HG02759 (cell line): ENCODE measurements at regions not wholly inside any gene's neighbourhood (a gene's known extent, or its start where the extent isn't known, plus 50 kb on each side); places are given as distances from the start of the nearest gene placed in this dataset.
"Not testable (repeated sequence)": the region's sequence is repeated elsewhere in the genome, so short reads cannot be mapped to it uniquely, and the experiment has no call there.

Experiments used
- ATAC-seq: cut with Tn5 transposase; IDR thresholded peaks from one replicate; pipeline ENCODE4 v1.9.1; 2021; ENCODE audit warnings: mild to moderate bottlenecking, moderate library complexity; ENCODE audit not compliant: unreplicated experiment

DNA sequence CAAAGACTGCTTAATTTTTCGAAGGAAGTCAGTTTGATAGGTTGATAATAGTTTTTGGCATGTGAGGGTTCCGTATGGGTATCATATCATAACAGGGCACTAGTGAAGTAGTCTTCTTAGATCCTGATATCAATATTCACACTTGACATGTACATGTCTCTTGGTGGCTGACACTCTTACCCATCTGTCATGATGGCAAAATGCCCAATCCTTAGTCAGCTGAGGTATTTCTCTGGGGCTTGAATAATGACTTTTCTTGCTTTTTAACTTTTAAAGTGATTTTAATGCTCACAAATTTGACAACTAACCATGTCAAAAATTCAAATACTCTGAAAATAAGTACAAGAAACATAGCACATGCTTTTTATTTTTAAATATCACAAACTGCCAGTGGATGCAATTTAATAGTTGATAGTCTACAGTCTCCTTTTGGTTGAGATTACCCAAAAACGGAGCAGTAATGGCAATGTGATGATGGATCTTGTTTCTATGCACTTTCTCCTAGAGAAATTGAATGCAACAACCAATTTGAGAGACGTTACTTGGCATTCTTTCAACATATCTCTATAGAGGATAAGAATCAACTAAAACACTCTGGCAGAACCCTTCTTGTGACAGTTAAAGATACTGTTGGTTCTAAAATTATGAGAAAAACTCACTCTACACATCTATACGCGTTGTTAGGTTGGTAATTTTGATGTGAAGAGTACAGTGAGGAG, 552.9 kb upstream of the PABPC4L start:
- no peak for ATAC-seq

DNA sequence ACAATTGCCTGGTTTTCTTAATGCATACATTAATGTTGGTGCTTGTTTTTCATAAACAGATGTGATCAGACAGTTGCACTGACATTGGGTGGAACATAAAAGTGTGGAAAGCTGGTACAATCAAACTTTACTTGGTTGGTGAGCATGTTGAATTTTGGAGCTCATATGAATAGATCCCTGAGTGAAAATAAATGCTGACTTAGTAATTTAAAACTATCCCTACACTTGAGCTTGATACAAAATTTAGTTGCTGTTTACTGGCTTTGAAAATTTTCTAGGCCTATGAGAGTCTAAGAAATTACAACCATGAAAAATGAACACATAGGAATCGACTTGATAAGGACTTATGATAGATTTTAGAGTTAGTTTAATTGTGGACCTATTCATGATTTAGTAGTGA, 551.8 kb upstream of the PABPC4L start:
- no peak for ATAC-seq

DNA sequence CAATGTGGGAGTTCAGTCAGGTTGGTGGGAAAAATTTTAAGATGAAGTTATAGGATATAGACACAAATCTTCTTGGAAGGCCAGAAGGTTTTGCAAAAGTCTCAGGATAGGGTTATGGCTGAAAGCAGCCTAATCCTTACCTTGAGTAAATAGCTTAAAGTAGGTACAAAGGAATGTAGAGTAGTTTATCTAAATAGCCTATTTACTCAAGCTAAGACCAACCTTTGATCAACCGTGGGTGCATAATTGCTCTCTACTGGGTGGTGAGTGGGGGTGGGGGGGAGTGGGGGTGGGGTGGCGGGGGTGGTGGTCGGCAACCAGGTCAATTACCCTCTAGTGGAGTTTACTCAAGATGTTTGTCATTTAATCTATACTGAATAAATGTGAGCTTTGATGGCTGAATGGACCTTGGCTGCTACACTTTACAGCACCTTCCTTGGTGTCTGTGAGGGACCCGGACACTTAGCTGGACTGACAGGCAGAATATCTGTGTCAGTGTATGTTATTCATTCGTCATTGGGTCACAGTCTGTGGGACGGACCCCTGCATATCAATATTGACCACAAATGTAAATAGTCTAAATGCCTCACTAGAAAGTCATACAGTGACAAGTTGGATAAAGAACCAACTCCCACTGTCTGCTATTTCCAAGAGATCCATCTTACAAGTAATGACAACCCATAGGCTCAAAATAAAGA, 545.7 kb upstream of the PABPC4L start:
- no peak for ATAC-seq

DNA sequence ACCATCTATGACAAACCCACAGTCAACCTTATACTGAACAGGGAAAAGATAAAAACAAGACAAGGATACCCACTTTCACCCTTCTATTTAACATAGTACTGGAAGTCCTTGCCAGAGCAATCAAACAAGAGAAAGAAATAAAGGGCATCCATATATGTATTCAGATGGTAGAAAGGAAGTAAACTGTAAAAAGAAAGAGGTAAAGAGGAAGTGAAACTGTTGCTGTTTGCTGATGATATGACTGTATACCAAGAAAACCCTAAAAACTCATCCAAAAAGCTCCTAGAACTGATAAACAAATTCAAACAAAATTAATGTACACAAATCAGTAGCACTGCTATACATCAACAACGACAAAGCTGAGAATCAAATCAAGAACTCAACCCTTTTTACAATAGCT, 538.7 kb upstream of the PABPC4L start:
- peak; percentile 76 for ATAC-seq

DNA sequence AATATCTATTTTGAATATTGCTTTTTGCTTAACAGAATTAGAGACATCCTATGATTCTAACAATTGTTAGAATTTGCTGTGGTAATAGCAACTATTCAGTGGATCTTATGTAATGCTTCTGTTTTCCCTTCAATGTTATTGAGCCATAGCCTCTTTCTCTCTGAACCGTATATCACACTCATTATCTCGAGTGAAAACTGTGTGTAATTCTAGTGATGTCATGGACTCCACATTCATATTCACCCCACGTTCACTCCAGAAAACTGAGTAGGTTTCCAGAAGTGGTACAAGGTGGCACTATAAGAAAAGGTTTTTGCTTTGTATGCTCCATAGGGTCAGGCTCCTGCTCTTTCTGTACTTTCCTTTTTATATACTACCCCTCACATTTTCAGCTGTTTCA, 534.3 kb upstream of the PABPC4L start:
- no peak for ATAC-seq

DNA sequence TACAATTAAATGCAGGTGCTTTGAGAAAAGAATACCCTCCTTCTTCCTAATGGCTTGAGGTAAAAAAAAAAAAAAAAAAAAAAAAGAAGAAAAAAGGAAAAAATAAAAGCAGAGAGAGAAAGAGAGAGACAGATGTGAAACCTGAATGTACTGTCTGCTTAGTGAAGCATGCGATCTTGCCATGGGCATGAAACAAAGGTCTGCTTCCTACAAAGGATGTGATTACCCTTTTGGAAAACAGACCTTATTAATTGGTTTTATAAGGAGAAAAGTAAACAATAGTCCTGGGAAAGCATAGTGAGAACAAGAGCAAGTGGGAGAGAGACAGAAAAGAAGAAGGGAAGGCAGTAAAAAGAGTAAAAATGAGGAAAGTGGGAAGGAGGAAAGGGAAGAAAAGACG, 526.1 kb upstream of the PABPC4L start:
- ATAC-seq = no peak

DNA sequence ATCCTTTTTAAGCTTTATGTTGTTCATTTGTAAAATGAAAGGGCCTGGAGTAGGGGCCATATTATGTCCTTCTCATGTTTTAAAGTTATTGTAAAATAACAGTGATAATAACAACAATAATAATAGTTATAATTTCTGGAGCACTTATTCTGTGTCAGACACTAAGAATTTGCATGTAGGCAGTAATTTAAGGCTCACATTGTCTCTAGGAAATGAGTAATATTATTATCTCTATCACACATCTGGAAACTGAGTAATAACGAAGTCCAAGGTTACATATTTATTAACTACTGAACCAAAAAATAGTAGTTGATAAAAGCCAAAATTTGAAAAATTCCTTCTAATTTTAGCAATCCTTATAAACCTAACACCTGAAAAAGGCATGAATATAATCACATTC, 520.7 kb upstream of the PABPC4L start:
- no peak for ATAC-seq

DNA sequence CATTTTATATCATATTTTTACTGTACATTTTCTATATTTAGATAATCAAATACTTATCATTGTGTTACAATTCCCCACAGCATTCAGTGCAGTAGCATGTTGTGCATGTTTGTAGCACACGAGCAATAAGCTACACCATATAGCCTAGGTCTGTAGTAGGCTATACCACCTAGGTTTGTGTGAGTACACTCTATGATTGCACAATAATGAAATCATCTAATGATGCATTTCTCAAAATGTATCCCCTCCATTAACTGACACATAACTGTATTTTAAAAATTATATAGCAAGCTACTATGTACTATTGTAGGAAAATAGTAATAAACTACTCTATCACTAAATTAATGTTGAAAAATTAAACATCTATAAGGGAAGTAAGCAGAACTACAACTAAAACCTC, 518.4 kb upstream of the PABPC4L start:
- ATAC-seq = no peak

DNA sequence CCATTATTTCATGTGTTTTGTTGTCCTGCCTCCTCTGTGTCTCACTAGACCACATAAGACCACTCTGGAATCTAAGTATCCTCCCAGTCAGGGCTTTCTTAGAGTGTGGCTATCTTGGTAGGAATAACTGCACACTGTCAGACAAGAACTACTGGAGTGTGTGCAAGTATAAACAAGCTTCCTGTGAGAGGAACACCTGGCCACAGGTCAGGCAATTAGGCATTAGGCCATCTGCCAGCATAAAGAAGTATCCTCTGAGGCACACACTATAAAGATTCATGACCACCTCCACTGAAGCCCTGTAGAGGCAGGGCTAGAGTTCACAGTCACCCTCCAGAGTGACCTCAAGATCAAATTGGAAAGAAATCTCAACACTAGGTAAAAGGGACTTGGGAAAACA, 507.0 kb upstream of the PABPC4L start:
- ATAC-seq = no peak

DNA sequence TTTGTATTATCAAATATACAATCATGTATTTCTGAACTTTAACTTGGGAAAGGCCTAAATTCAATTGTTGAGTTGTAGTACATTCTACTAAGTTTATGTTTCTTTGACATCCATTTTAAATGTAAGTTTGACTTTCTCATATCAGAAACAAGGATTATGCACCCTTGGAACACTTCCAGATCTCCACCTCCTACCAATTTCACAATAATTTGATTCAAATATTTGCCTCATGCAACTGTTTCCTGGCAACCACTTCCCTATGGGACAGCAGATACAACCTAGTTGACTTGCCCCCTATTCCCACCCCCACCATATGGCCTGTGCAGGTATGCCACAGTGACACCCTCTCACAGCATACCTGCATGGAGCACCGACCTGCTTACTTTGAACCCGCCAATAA, 506.4 kb upstream of the PABPC4L start:
- no peak for ATAC-seq

DNA sequence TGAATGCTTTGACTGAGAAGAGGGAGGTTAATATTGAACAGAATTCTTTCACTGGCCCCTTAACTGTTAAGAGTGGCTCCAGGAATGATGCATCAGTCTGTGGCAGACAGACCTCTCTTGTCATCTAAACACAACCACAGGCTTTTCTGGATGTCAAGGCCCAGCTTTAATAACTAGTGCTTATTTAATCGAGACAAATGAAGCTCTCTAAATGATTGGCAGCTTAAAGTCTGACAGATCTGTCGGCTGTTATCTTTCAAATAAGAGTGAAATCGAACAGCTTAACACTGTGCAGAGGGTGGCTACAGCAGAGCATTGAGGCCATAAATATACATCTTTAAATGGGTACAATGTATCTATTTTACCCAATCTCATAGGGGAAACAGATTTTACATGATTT, 500.8 kb upstream of the PABPC4L start:
- ATAC-seq = no peak

DNA sequence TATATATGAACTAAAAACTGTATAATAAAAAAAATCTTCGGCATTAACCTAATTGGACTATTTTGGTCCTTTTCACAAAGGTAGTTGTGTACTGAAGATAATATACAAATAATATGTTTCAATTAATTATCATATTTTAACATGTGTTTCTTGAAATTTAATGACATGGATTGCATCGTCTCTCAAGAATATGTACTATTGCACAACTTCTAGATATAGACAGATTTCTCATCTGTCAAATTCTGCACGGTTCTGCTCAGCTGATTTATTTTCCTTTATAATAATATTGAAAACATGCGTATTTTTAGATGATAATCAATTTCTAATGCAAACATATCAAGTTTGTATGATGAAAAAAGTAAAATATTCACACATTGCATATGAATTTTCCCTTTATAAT, 498.7 kb upstream of the PABPC4L start:
- no peak for ATAC-seq

DNA sequence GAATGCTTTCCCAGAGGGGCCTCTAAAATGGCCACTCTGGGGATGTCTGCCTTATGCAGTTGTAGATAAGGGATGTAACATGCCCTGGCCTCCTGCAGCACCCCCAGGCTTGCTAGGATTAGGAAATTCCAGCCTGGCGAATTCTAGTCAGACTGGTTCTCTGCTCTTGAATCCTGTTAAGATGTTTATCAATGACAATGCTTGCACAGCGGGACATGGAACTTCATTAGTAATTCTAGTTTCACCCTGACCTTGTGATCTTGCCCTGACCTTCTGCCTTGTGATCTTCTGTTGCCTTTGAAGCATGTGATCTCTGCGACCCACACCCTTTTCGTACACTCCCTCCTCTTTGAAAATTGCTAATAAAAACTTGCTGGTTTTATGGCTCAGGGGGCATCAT, 497.2 kb upstream of the PABPC4L start:
- ATAC-seq = not testable (repeated sequence)

DNA sequence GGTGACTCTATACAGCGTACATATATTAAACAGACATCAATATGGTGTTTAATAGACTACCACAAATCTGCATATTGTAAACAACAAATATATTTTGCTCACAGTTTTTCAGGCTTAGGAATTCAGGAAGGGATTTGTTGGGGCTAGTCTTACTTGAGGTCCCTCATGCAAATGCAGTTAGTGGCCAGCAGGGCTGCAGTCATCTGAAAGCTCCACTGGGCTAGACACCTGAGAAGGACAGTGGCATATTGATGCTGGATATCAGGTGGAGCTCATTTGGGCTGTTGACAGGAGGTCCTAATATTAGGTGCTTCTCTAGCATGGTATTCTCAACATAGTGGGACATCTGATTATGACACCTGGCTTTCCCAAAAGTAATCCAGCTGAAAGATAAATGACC, 493.8 kb upstream of the PABPC4L start:
- ATAC-seq = no peak

DNA sequence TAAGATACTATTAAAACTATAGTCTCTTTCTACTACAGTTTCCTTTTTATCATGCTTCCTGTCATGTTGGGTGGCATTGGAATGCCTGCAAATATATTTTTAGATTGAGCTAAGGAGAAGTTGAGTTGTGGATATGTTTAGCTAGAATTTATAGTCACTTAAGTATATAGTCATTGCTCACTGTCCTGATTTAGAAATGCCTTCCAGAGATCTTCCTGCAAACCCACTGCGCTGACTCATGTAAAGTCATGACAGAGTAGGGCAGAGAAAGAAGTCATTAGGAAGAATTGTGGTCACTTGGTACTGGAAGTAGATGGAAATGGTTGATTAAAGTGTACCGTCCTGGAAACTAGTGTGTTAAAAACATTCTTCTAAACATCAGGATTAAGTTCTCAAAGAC, 490.3 kb upstream of the PABPC4L start:
- ATAC-seq = no peak

DNA sequence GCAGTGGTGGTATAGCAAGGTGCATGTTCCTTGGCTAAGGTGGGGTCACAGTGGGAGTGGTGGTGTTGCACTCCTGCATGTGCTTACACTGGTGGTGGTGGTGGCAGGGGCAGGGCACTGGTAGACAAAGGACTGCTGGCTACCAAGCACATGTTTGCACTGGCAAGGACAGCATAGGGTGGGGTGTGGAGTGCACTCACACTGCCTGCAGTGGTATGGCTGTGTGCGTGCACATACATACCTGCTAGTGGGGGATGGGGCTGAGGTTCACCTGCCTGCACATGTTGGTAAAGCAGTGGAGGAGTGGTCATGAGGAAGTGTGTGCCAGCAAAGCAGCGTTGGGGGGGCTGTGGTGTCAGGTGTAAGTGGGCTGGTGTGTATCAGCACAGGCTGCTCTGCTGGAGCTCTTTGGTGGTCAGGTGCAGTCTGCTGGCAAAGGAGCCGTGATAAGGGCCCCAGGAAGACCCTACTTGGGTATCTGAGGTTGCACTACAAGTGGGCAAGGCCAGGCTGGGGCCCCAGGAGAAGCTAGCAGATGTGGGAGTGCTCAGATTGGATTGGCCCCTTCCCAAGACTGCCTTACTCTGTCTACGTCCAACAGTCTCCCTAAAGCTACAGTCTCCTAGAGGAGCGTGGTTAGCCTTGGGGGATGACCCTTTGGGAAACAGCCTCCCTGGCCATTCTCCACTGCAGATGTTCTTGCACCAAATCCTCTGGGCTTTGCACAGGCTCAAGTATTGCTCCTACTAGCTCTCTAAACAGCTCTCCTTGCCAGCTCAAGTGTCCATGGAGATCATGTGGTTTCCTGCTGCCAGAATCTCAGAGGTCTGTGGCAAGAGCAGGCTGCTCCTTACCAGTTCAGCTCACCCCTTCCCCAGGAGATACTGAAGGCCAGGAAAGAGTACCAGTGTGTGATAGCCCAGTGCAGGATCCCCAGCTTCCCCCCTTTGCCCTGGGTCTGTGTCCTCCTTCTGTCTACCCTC, 486.3 kb upstream of the PABPC4L start:
- ATAC-seq = no peak

DNA sequence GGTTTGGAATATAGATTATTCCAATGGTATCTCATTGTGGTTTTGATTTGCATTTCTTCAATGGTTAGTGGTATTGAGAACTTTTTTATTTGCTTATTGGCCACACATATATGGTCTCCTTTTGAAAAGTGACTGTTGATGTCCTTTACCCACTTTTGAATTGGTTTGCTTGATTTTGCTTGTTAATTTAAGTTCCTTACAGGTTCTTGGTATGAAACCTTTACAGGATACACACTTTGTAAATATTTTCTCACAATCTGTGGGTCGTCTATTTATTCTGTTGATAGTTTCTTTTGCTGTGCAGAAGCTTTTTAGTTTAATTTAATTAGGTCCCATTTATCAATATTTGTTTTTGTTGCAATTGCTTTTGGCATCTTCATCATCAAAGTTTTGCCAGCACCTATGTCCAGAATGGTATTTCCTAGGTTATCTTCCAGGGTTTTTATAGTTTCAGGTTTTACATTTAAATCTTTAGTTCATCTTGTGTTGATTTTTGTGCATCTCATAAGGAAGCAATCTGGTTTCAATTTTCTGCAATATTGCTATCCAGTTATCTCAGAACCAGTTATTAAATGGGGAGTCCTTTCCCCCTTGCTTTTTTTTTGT, 475.7 kb upstream of the PABPC4L start:
- ATAC-seq = no peak

DNA sequence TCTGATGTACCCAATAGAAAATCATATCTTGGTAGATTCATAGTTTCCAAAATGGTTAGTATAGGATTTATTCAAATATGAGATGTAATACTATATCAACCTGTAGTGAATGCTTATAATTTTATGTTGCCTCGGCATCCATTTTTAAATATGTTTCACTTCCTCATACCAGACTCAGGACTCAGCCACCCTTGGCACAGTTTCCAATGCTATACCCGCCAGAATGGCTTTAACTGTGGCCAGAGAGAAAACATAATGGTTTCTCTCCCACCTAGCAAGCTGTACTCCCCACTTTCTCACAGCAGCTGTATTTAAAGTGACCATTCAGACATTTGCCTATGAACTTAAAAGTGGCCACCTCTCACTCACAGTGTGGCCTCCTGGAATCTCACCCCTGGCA, 466.6 kb upstream of the PABPC4L start:
- ATAC-seq = no peak

DNA sequence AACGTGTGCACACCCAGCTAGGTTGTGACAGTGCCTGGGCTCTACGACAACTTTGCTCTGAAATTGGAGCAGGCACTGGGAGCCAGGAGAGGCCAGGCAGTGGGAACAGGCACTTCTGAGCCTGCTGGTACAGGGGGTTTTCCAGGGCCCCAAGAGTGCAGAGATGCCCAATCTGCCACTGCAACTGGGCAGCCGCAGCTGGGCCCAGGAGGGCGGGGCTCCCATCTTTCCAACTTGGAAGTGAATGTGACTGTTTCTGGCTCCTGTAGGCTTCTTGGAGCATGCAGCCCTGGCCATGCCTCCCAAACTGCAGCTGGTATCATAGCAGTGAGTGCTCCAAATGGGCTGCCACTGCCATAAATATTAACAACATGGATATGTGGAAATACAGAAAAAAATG, 465.1 kb upstream of the PABPC4L start:
- ATAC-seq = no peak

DNA sequence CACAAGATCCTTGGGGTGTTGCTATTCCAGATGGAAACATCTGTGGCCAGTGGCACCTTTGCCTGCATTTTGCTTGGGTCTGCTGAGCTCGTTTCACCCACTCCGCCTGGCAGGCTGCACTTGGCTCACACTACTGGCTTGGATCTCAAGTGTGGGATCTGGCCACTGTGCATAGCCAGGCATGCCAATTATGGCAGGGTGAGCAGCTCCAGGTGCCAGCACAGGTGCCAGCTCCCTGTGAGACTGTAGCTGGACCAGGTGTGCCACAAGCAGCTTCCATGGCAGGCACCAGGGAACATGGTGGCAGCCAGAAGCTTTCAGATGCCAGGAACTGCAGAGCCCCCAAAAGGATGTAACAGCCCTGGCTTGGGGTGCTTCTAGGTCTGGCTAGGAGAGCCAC, 463.8 kb upstream of the PABPC4L start:
- ATAC-seq = no peak

DNA sequence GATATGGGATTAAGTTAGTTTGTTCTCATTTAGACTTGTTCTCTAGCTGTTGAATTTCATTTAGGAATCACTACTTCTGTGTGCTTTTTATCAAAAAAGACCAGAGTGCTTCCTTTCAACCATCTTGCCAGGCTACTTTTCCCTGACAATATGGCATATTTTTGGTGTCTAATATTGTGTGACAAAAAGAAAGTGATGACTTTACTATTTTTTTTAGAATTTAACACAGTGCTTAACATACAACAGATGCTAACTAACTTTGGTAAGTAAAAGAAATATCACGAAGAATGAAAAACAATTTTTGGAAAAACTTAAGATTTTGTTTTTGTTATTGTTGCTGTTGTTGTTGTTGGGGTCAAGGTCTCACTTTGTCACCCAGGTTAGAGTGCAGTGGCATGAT, 462.2 kb upstream of the PABPC4L start:
- ATAC-seq = no peak
